ENCODE measurements at regions not wholly inside any gene's neighbourhood (a gene's known extent, or its start where the extent isn't known, plus 50 kb on each side); places are given as distances from the start of the nearest gene placed in this dataset.

GRCh38 chr1:209430821-209431259 lies 152.7 kb upstream of the CAMK1G start:
- TF ChIP-seq ZNF335 (tag by site-specific recombination; conservative IDR thresholded peaks at IDR 0.05) = no peak
- TF ChIP-seq ZBTB17 (tag by site-specific recombination; IDR thresholded peaks at IDR 0.05) = no peak
- TF ChIP-seq ZNF510 (tag by site-specific recombination; IDR thresholded peaks at IDR 0.05; ENCODE audit: insufficient replicate concordance) = no peak
- no peak for TF ChIP-seq IKZF3 (tag by site-specific recombination; IDR thresholded peaks at IDR 0.05)
- TF ChIP-seq ZNF350 (tag by site-specific recombination; IDR thresholded peaks at IDR 0.05) = no peak
- TF ChIP-seq ZNF280C (tag by site-specific recombination; IDR thresholded peaks at IDR 0.05) = no peak
- ChIA-PET CTCF (interaction anchor here (1.0 kb wide), 1 partner anchor 83 kb away, joined by 3 read pairs; no protein-coding TSS in a partner anchor), POLR2A (no interaction called here)
- Histone ChIP-seq H3K4me3 (ENCODE audit: low read depth, low read length) (no peak overlapping the region), H3K9me3 (ENCODE audit: control insufficient read depth, insufficient read depth, low read depth, low read length) (no peaks in the 10 kb centered on the region), H3K27ac (ENCODE audit: extremely low read depth, low read depth, low read length) (no peak overlapping the region), H3K4me1 (ENCODE audit: control insufficient read depth, insufficient read depth, low read length) (no peaks in the 10 kb centered on the region), H3K36me3 (ENCODE audit: control insufficient read depth in 2 of 2, insufficient read depth in 1 of 2, low read length in 2 of 2) (no peaks in the 10 kb centered on the region)

GRCh38 chr1:209431402-209431801 lies 152.1 kb upstream of the CAMK1G start:
- H3K36me3 ChIP-seq (ENCODE audit: control insufficient read depth in 2 of 2, insufficient read depth in 1 of 2, low read length in 2 of 2) = no peaks in the 10 kb centered on the region
- ChIA-PET CTCF (interaction anchor here (0.6 to 1.0 kb wide), 3 partner anchors 82 to 242 kb away, joined by 3 to 5 read pairs (median 4); no protein-coding TSS in a partner anchor), POLR2A (no interaction called here)
- H3K4me3 ChIP-seq (ENCODE audit: low read depth, low read length) = no peak overlapping the region
- no peak overlapping the region for H3K27ac ChIP-seq (ENCODE audit: extremely low read depth, low read depth, low read length)
- TF ChIP-seq ZBTB48 (tag by site-specific recombination; IDR thresholded peaks at IDR 0.05) (no peak), ZSCAN30 (tag by site-specific recombination; IDR thresholded peaks at IDR 0.05) (no peak), ZNF629 (tag by site-specific recombination; IDR thresholded peaks at IDR 0.05) (no peak), ZNF391 (tag by site-specific recombination; IDR thresholded peaks at IDR 0.05; ENCODE audit: borderline replicate concordance, low read depth) (no peak)
- H3K4me1 ChIP-seq (ENCODE audit: control insufficient read depth, insufficient read depth, low read length) = no peaks in the 10 kb centered on the region
- no peaks in the 10 kb centered on the region for H3K9me3 ChIP-seq (ENCODE audit: control insufficient read depth, insufficient read depth, low read depth, low read length)

- no peaks in the 10 kb centered on the region for H3K4me1 ChIP-seq (ENCODE audit: control insufficient read depth, insufficient read depth, low read length)
- CTCF ChIA-PET = interaction anchor here (0.6 to 1.0 kb wide), 3 partner anchors 82 to 241 kb away, joined by 3 to 5 read pairs (median 4); no protein-coding TSS in a partner anchor
- TF ChIP-seq OSR2 (tag by site-specific recombination; IDR thresholded peaks at IDR 0.05) (no peak), OVOL3 (tag by site-specific recombination; IDR thresholded peaks at IDR 0.05) (no peak)
- no peak overlapping the region for H3K4me3 ChIP-seq (ENCODE audit: low read depth, low read length)
- no peak overlapping the region for H3K27ac ChIP-seq (ENCODE audit: extremely low read depth, low read depth, low read length)
- POLR2A ChIA-PET = no interaction called here
- H3K36me3 ChIP-seq (ENCODE audit: control insufficient read depth in 2 of 2, insufficient read depth in 1 of 2, low read length in 2 of 2) = no peaks in the 10 kb centered on the region
- H3K9me3 ChIP-seq (ENCODE audit: control insufficient read depth, insufficient read depth, low read depth, low read length) = no peaks in the 10 kb centered on the region
Measured at GRCh38 chr1:209431813-209432442, 151.6 kb upstream of the CAMK1G start.

- POLR2A ChIA-PET = no interaction called here
- Histone ChIP-seq H3K4me1 (ENCODE audit: control insufficient read depth, insufficient read depth, low read length) (no peaks in the 10 kb centered on the region), H3K27ac (ENCODE audit: extremely low read depth, low read depth, low read length) (no peak overlapping the region), H3K4me3 (ENCODE audit: low read depth, low read length) (no peak overlapping the region), H3K9me3 (ENCODE audit: control insufficient read depth, insufficient read depth, low read depth, low read length) (no peaks in the 10 kb centered on the region), H3K36me3 (ENCODE audit: control insufficient read depth in 2 of 2, insufficient read depth in 1 of 2, low read length in 2 of 2) (no peaks in the 10 kb centered on the region)
- CTCF ChIA-PET = interaction anchor here (0.6 to 0.9 kb wide), 2 partner anchors 17 to 225 kb away, joined by 4 to 8 read pairs; no protein-coding TSS in a partner anchor
- no peak for TF ChIP-seq GFI1B (tag by site-specific recombination; IDR thresholded peaks at IDR 0.05)
- no peak for TF ChIP-seq WT1 (tag by site-specific recombination; IDR thresholded peaks at IDR 0.05)
- no peak for TF ChIP-seq ZNF600 (tag by site-specific recombination; IDR thresholded peaks at IDR 0.05)
- TF ChIP-seq ZNF585B (tag by site-specific recombination; IDR thresholded peaks at IDR 0.05) = no peak
- TF ChIP-seq ZNF18 (tag by site-specific recombination; IDR thresholded peaks at IDR 0.05) = no peak
- no peak for TF ChIP-seq PRDM2 (tag by site-specific recombination; IDR thresholded peaks at IDR 0.05; ENCODE audit: borderline replicate concordance)
Measured at GRCh38 chr1:209432443-209432825, 151.1 kb upstream of the CAMK1G start.
